ENCODE measurements at regions not wholly inside any gene's neighbourhood (a gene's known extent, or its start where the extent isn't known, plus 50 kb on each side); places are given as distances from the start of the nearest gene placed in this dataset.

- TF ChIP-seq CTCF (conservative IDR thresholded peaks at IDR 0.05; ENCODE audit: low read length) (no peak), EZH2phosphoT487 (IDR thresholded peaks at IDR 0.05; ENCODE audit: borderline replicate concordance, low read depth, low read length) (no peak)
Observed at GRCh38 chr9:12352045-12352315, 341.2 kb upstream of the TYRP1 start.

All from OCI-LY7 (cell line).